Activated CD8-positive, alpha-beta memory T cell treated with anti-CD3 and anti-CD28 coated beads, Interleukin-2, amount 50 U/mL, for 1 hour (primary cell): ENCODE measurements at regions not wholly inside any gene's neighbourhood (a gene's known extent, or its start where the extent isn't known, plus 50 kb on each side); places are given as distances from the start of the nearest gene placed in this dataset.
"Not testable (repeated sequence)": the region's sequence is repeated elsewhere in the genome, so short reads cannot be mapped to it uniquely, and the experiment has no call there.

Experiments
- DNase-seq: peaks from one replicate; pipeline ENCODE4 v3.0.0-alpha.2; 2020; ENCODE audit errors: extremely low read depth

DNA sequence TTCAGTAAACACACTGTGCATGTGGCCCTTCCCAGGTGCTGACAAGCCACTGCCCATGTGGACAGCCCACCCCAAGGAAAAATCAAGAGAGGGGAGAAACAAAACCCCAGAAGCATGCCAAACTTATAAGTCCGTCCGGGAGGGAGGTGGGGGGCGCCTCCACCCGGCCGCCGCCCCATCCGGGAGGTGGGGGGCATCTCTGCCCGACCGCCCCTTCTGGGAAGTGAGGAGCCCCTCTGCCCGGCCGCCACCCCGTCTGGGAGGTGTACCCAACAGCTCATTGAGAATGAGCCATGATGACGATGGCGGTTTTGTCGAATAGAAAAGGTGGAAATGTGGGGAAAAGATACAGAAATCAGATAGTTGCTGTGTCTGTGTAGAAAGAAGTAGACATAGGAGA, 53.8 kb upstream of the C2CD4B start:
- DNase-seq, result no peak

DNA sequence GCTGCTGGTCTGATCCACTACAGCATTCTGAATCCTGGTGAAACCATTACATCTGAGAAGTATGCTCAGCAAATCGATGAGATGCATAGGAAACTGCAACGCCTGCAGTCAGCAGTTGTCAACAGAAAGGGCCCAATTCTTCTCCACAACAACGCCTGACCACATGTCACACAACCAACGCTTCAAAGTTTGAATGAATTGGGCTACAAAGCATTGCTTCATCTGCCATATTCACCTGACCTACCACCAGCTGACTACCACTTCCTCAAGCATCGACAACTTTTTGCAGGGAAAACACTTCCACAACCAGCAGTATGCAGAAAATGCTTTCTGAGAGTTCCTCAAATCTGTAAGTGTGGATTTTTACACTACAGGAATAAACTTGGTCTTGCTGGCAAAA, 54.7 kb upstream of the C2CD4B start:
- no peak for DNase-seq

DNA sequence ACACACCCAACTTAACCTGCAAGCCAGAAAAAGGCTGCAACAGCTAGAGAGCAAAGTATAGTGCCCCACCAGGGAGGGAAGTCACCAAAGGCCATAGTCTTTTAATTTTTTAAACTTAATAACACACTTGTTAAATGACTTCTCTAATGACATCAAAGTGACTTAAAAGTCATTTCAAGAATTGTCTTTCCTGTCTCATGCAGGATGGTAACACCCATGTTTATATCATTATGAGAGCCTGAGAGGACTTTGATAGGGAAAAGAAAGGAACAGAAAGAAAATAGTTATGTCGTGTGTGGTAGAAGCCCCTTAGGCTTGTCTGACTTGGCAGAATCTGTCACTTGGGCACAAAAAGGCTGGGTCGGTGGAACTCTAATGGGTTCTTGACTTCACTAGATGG, 57.9 kb upstream of the C2CD4B start:
- DNase-seq, result no peak

DNA sequence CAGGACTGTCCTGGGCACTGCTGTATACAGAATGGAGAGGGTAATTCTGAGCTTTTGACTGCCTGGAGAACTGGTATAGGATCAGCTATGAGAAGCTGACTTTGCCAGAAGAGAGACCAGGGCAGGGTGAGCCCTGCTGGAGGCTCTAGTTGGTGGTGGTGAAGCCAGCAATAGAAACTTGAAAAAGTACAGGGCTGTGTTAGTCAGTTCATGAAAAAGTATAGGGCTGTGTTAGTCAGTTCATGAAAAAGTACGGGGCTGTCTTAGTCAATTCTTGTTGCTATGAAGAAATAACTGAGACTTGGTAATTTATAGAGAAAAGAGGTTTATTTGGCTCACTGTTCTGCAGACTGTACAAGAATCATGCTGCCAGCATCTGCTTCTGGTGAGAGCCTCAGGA, 63.5 kb upstream of the C2CD4B start:
- no peak for DNase-seq

DNA sequence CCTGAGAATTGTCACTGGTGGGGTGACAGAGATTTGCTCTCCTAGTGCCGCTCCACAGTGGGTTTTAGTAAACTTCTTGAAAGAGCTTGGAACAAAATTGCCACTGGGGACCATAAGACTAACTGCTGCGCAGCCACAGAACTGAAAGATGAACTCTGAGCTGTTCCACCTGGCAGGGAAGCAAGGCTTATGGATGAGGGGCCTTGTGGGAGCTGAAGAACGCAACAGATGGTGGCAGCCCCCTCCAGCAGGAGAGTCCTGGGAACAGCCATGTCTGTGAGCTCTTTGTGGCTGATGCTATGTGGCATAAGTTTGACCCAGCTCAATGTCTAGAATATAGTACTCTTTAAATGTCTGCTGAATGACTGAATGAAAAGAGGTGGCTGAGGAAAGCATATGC, 66.8 kb upstream of the C2CD4B start:
- no peak for DNase-seq

DNA sequence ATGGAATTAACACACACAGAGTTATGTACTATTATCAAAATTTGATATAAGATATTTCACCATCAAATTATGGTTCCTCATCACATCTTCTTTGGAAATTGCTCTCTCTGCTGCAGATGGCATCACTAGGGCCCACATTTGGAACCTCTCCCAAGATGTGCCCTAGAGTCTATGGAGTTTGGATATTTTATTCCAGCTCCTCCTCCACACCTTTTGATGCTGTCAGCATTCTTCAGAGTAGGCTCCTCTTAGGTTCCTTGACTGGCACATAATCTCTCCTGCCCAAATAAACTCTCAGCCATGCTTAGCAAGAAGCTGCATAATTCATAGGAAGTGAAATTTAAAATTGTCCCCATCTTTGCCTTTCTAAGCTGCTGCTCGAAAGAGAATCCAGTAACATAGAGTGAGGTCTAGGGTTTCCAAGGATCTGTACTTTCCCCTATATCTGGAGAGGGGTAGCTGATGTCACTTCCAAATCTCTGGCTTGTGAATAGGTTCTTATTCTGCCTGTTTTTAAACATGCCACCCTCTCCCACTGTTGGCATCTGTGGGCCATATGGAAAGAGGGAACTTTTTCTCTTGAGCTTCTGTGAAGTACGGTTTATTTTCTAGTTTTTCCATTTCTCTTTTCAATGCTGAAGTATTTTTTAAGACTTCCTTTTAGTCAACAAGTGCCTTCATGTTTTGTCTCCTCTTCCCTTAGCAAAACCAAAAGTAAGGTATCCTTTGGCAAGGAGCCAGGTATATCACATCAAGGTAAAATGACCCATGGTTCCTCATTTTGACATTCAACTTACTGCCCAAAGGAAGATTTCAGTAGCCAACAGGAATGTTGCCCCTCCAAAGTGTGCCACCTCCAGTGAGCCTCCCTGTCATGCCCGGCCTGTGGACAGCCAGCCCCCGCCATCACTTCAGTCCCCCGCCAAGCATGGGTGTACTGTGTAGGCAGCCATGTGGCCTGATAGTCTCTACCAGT, 75.3 kb upstream of the C2CD4B start:
- no peak for DNase-seq

DNA sequence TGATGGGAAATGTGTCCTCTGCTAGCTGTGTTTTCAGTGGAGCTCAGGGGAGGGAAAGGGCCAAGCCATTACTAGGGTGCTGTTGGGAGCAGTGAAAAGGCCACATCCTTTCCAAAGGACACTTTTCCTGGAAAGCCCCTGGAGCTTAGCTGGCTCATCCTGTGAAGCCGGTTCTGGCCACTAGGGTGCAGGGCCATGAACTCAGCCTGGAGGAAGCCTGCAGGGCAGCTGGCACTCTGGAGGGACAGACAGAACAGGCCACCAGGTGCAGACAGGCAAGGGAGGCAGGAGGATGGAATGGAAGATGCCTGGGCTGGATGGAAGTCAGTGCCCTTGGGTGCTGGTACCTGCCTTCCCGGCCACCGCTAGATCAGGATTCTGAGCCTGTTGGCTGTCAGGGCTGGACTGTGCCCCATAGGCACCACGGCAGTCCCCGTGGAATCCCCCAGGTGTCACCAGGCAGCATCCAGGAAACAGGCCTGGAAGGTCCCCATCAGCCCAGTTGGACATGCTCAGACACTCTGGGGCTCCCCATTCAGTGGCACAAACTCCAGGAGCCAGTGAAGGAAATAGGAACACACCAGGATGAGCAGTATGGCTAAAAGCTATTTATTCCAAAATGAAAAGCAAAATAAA, 76.2 kb upstream of the C2CD4B start:
- DNase-seq, result no peak

DNA sequence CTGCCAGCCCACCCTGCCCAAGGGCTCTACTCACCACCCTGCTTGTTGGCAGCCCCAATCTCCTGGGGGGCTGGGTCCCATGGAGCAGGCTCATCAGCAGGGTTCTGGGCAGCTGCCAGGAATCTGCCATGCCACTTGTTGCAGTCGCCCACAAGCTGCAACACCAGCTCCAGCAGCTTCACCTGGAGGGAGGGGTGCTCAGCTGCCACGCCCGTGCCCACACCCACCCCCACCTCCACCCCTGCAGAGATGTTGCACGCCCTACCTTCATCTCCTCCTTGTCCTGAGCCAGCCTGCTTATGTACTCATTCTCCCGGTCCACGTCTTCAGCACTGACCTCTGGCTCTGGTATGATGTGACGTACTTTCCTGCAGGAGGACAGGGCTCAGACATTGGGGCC, 77.9 kb upstream of the C2CD4B start:
- DNase-seq, result no peak

DNA sequence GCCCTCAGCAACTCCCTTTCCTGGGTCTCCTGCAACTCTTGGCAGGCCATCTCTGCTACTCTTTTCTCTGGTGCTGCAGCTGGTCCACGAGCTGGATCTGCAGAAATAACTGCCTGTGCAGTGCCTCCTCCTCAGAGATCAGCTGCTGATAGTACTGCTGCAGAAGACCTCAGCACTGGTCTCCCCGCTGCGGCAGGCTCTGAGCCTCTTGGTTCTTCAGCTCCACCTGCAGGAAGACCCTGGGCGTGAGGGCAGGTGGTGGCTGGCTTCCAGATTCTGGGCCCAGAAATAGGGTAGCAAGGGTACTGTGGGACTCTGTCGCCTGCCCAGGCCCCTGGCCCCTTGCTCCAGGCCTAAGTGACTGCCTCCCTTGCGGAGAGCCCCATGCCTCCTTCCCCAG, 79.7 kb upstream of the C2CD4B start:
- no peak for DNase-seq

DNA sequence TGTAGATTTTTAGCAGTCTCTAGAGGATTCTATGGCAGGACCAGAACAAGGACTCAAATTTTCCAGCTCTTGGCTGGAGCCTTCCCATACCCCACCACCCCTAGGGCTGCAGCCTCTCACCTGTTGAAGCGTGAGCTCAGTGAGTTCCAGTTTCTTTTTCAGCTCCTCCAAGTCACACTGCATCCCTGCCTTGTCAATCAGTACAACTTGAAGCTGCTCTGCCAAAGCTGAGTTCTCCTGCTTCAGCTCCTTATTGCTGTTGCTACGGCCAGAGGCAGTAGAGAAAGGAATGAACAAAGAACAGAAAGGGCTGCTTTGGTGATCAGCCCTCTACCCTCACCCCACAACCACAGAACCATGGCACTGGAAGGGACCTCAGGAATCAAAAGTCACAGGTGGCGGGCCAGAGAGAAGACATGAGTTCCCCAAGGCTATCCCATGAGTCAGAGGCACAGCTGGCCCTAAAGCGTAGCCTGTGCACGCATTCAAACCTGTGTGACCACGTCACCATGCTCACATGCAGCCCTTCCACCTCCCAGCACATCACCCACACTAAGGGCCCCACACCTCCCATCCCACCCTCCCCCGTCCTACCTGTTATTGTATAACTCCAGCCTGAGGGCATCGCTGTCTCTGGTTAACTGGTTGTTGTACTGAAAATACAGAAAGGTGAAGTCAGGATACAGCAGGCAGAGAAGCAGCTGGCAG, 83.3 kb upstream of the C2CD4B start:
- no peak for DNase-seq

DNA sequence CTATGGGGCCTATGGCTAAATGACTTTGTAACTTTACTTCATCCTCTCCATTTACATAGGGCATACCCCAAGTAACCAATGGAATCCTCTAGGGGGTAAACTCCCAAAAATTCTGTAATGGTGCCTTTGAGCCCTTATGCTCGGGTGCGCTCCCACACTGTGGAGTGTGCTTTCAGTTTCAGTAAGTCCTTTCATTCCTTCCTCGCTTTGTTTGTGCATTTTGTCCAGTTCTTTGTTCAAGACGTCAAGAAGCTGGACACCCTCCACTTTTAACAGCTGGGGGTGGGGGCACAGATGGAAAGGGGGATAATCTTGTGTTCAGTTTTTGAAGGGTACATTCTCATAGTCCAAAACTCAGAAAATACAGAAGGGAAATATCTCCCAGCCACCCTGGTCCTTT, 84.4 kb upstream of the C2CD4B start:
- no peak for DNase-seq

DNA sequence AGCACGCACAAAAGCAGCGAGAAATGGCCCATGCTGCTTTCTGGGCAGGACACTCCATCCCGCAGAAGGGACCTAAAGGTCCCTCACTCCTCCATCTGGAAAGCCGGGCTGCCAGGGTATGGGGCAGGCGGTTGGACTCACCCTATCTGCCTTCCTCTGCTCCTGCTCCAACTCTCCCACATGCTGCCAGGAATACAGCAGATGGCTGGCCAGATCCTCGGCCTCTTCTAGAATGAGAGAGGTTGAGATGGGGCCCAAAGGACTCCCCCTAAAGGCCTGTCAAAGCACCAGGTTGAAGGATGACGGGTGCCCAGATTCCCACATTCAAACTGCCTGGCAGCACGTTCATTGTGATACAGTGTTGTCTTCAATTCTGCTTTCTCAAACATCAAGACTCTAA, 85.1 kb upstream of the C2CD4B start:
- DNase-seq, result no peak

DNA sequence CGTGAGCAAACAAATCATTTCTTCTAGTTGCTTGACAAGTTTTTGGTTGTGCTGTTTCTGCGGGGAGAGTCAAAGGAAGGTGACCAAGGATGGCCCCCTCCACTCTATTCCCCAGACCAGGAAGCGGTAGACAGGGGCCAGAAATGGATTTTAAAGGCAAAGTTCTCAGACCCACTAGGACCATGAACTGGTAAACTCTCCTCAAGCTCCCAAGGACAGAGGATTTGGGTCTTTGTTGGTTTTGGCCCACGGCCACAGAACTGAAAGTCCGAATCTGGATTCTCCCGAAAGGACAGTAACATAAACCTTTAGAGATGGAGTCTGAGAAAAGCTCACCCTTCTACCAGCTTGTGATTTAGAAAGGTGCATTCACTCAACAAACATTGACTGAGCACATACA, 85.9 kb upstream of the C2CD4B start:
- no peak for DNase-seq

DNA sequence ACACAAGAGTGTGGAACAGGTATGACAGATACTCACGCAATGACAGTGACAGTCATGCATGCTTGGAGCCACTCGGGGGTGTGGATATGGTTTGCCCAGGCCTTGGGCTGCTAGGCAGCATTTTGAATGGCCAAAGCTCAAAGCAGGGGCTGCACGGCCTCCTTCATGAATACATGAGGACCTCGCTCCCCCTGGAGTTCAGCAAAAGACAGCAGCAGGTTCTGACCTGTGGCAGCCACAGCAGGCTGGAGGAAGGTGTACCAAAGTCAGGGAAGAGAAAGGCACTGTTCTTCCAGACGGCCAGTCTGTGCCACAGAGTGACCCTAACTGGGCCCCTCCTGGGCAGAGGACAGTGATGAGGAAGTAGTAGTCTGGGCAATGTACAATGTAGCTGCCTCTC, 88.2 kb upstream of the C2CD4B start:
- DNase-seq, result no peak

DNA sequence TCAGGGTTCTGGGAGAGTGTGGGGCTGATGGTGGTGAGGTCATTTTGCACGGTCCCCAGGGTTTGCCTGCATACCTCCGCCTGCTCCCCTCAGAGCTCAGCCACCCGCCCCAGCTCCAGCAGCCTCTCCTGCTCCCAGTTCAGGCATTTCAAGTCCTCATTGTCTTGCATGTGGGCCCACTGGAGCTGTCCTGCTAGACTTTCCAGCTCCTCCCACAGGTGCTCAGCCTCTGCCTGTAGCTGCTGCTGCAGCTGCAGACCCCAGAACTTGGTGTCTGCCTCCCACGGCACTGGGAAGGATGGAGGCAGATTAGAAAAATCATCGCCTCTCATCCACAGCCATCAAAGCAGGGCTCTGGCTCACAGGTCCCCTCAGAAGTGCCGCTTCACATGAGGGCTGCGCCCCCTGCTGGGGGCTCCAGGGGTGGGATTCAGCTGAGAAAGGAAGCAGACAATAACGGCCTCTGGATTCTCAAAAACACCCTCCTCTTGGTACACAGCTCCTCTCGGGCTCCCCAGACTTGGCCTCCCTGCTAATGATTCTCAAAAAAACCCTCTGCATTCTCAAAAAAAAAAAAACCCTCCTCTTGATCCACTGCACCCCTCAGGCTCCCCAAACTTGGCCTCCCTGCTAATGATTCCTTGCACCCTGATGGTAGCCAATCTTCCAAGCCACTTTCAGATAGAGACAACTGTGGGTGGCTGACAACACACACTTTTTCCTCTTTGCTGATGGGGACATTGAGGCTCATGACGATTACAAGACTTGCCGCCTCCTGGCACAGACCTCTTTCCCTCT, 89.3 kb upstream of the C2CD4B start:
- DNase-seq, result no peak

DNA sequence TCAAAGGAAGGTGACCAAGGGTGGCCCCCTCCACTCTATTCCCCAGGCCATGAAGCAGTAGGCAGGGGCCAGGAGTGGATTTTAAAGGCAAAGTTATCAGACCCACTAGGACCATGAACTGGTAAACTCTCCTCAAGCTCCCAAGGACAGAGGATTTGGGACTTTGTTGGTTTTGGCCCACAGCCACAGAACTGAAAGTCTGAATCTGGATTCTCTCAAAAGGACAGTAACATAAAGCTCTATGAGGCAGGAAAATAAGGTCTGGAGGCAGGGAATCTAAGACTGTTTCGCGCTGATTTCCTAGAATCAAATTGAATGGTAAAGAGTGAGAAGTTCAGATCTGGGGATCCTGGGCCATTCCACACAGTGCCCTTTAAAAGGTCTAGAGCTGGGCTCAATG, 91.3 kb upstream of the C2CD4B start:
- DNase-seq, result not testable (repeated sequence)

DNA sequence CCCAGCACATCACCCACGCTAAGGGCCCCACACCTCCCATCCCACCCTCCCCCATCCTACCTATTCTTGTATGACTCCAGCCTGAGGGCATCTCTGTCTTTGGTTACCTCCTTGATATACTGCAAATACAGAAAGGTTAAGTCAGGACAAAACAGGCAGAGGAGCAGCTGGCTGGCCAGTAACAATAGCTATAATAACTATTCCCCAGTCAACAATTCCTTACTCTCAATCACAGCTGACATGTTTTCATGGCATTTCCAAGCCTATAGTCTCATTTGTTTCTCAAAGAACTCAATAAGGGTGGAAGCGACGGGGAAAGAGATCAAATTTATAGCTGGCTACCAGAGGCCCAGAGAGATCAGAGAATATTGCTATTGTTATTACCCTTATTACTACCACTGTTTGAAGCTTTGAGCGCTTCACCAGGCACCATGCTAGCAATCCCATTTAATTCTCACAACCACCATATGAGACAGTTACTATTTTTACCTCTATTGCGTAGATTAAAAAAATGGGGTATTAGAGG, 93.0 kb upstream of the C2CD4B start:
- no peak for DNase-seq

DNA sequence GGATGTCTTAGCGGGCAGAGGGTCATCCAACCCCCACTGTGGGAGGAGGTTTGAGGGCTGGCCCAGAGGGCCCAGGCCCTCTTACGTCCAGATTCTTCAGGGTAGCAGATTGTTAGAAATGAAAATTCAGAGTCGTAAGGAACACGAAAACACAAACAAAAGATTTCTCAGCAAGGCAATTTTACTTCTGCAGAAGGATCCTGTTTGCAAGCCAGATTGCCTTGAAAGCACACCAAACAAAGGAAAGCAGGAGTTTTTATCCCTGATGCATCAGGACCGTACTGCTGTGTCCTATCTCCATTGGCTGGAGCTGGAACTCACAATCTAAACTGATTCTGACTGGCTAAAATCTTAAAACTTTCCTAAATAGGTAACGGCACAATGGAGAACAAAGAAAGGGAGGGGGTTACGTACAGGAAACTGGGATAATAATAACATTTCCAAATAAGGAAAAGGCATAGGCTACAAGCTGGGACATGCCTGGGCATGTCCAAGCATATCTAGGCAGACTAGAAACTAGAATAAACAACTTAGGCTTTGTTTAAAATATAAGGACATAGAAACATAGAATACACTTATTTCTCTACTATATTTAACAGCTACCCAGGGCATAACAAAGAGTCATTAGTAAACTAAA, 97.3 kb upstream of the C2CD4B start:
- no peak for DNase-seq

DNA sequence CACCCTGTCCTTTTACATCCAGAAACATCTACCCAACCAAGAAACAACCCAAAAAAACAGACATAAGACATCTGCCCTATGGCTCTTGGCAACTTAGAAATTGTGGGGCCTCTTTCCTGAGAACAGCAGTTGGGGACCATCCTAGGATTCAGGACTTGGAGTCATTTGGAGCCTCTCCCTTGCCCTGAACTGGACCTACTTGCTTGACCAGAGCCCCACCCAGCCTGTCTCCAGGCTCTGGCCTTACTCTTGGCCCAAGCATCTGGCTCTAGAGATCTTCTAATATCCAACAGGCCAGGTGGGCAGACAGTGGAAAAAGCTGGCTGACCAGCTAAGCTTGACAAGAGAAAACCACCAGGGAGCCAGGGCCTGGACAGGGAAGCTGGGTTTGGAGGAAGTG, 99.1 kb upstream of the C2CD4B start:
- DNase-seq, result no peak

DNA sequence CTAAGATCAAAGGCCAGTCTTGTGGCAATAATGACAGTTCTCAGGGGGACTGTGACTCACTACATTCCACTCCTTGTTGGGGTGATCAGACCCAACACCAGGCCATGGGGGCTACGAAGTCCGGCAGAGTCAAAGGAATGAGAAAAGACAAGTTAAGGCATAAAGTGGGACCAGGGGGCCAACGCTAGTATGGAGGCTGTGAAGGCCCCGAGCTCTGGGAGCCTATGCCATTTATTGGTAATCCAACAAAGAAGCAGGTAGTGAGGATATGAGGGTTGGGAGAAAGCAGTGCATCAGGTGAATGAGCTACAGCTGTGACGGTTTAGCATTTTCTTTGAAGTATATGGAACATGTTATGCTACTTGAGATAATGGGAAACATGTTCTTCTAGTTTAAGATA, 104.4 kb upstream of the C2CD4B start:
- no peak for DNase-seq

DNA sequence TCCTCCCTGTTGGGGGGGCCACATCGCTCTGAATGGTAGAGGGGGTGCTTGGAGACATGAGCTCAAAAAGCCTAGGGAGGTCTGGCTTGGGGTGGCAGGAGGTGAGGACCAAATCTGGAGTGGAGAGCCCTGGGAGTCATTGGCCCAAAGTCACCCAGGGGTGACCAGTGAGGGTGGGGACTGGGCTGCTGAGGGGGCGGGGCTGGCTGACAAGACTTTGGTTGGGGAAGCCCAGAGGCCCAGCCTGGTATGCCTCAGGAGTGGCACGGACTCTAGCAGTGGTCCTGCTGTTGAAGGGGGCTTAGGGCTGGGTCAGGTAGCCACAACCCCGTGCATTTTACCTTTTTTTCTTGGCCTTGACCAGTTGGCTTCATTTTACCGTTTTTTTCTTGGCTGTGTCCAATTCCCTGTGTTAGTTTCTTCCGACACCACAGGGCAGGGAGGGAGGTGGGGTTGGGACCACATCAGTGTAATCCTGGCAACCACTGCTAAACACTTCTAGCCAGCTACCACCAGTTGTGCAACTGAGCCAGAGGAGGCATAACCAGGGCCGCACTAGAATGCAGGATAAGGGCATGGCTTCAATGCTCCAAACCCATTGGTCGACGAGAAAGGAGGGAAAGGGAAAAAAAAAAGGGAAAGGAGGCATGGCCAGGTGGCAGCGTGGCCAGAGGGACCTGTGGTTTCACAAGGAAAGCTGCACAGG, 105.3 kb upstream of the C2CD4B start:
- DNase-seq, result no peak
